ENCODE measurements at regions not wholly inside any gene's neighbourhood (a gene's known extent, or its start where the extent isn't known, plus 50 kb on each side); places are given as distances from the start of the nearest gene placed in this dataset.

DNA sequence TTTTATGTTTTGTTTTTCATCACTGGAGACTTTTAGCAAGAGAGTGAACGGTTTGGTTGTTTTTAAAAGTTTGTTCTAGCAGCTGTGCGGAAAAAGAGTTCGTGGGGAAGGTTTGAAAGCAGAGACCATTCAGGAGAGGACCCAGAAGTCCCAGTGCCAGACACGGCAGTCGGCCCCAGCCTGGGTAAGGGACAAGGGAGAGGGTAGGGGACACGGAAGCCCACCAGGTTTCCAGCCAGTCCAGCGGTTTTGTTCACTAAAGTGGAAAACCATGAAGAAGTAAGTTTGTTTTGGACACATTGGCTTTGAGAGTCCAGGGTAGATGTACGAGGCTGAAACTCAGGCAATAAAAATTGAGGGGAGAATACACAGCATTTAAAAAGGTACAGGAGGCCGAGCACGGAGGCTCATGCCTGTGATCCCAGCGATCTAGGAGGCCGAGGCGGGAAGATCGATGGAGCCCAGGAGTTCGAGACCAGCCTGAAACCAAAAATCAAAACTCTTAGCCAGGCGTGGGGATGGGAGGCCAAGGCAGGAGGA is 56.8 kb upstream of the RPH3AL start:
- DNase-seq (ENCODE audit: low spot score), result no peak
- H3K4me1 Mint-ChIP-seq, result peaks cover 19% of the 10 kb centered on the region
- ChIA-PET CTCF (no interaction called here), POLR2A (no interaction called here)
- H3K27ac Mint-ChIP-seq, result peak overlapping the region; percentile 55; the same call in 1 of the 2 replicates
- peaks cover 7% of the 10 kb centered on the region for H3K9me3 Mint-ChIP-seq
- ATAC-seq, result no peak
- H3K36me3 Mint-ChIP-seq, result 0 out of 2 replicates have a peak, but pooled peaks cover 1% of the 10 kb centered on the region
- no peak for TF ChIP-seq PRRX2 (CRISPR knock-in tag; IDR thresholded peaks at IDR 0.05)
- TF ChIP-seq GTF2I (CRISPR knock-in tag; conservative IDR thresholded peaks at IDR 0.05), result peak; percentile 90
- no peak for TF ChIP-seq TP53 (CRISPR knock-in tag; IDR thresholded peaks at IDR 0.05)
- TF ChIP-seq, protein P1, sequence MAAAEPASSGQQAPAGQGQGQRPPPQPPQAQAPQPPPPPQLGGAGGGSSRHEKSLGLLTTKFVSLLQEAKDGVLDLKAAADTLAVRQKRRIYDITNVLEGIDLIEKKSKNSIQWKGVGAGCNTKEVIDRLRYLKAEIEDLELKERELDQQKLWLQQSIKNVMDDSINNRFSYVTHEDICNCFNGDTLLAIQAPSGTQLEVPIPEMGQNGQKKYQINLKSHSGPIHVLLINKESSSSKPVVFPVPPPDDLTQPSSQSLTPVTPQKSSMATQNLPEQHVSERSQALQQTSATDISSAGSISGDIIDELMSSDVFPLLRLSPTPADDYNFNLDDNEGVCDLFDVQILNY (CRISPR knock-in tag; IDR thresholded peaks at IDR 0.05), result no peak
- 0 out of 2 replicates have a peak, but pooled peaks have one; percentile 8 for TF ChIP-seq TEAD1 (CRISPR knock-in tag; IDR thresholded peaks at IDR 0.05)
- no peak for TF ChIP-seq ERG (CRISPR knock-in tag; IDR thresholded peaks at IDR 0.05)
- H3K4me3 Mint-ChIP-seq, result peak overlapping the region; percentile 81
- H3K27me3 Mint-ChIP-seq (ENCODE audit: low read depth), result peaks cover 25% of the 10 kb centered on the region

DNA sequence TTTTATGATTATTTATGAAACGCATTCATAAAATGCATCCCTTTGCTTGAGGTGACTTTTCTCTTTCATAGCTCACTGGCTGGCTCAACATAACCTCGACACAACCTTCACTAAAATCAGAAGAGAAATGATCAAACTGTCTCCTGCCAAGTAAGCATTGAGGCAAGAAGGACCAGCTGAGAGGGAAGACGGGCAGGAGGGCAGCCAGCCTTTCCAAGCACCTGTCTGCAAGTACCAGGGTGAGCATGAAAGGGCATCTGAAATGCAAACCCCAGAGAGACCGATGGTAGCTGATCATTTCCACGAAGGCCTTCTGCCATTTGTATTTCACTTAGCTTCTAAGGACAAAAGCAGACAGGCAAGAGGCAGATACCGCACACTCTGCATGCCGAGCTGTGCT is 52.1 kb upstream of the RPH3AL start:
- DNase-seq (ENCODE audit: low spot score), result no peak
- Mint-ChIP-seq H3K4me3 (no peak overlapping the region), H3K9me3 (peaks cover 14% of the 10 kb centered on the region), H3K27me3 (ENCODE audit: low read depth) (peaks cover 28% of the 10 kb centered on the region), H3K4me1 (0 out of 2 replicates have a peak, but pooled peaks cover 4% of the 10 kb centered on the region), H3K36me3 (0 out of 2 replicates have a peak, but pooled peaks cover 2% of the 10 kb centered on the region), H3K27ac (no peak overlapping the region)
- TF ChIP-seq NR1H2 (CRISPR knock-in tag; IDR thresholded peaks at IDR 0.05), result no peak
- TF ChIP-seq CREB1 (CRISPR knock-in tag; IDR thresholded peaks at IDR 0.05), result no peak
- no peak for TF ChIP-seq ZNF532 (CRISPR knock-in tag; IDR thresholded peaks at IDR 0.05; ENCODE audit: borderline replicate concordance)
- ChIA-PET POLR2A (no interaction called here), CTCF (interaction anchor here (1.1 to 1.4 kb wide), 2 partner anchors 18 to 239 kb away, joined by 3 to 4 read pairs; no protein-coding TSS in a partner anchor)
- no peak for ATAC-seq
